A673 (cell line): ENCODE measurements at regions not wholly inside any gene's neighbourhood (a gene's known extent, or its start where the extent isn't known, plus 50 kb on each side); places are given as distances from the start of the nearest gene placed in this dataset.
"Not testable (repeated sequence)": the region's sequence is repeated elsewhere in the genome, so short reads cannot be mapped to it uniquely, and the experiment has no call there.

Experiments
- BruUV-seq: library from RNA; stranded (reverse); fragments of 400-500 nt; replicated peaks from 2 replicates; lab custom pipeline; 2021; lab: Mats Ljungman, UMichigan
- CTCF ChIA-PET: fragments of 300-600 bp; sonication (Branson Sonifier 250); formaldehyde crosslinking; loops from one replicate; lab custom pipeline; 2022; ENCODE audit warnings: antibody characterized with exemption; lab: Charles Lee
- POLR2A ChIA-PET: fragments of 300-600 bp; sonication (Branson Sonifier 250); formaldehyde crosslinking; loops from one replicate; lab custom pipeline; 2022; ENCODE audit warnings: antibody characterized with exemption; ENCODE audit not compliant: low non-redundant PET; lab: Charles Lee
- DNase-seq: peaks from one replicate; pipeline ENCODE4 v3.0.0-alpha.2; 2015; ENCODE audit warnings: low spot score
- H3K27ac ChIP-seq: fragments of 200-600 bp; sonication (generic); 2 replicates; pipeline ENCODE4 v1.5.1; 2016; ENCODE audit warnings: mixed run types, low read depth, mild to moderate bottlenecking, mixed read lengths, antibody characterized with exemption, low read length; ENCODE audit not compliant: poor library complexity, severe bottlenecking
- H3K27me3 ChIP-seq: fragments of 200-600 bp; sonication (generic); replicated peaks from 2 replicates; pipeline ENCODE4 v1.6.1; 2017; ENCODE audit warnings: mixed run types, low read depth, mild to moderate bottlenecking, mixed read lengths, antibody characterized with exemption, low read length; ENCODE audit not compliant: insufficient read depth, poor library complexity
- H3K36me3 ChIP-seq: fragments of 200-600 bp; sonication (generic); 2 replicates; pipeline ENCODE4 v1.6.1; 2016; ENCODE audit warnings: mixed run types, mild to moderate bottlenecking, mixed read lengths, antibody characterized with exemption, low read length; ENCODE audit not compliant: insufficient read depth, poor library complexity, severe bottlenecking
- H3K4me1 ChIP-seq: fragments of 200-600 bp; sonication (generic); 2 replicates; pipeline ENCODE4 v1.6.1; 2017; ENCODE audit warnings: mixed run types, mild to moderate bottlenecking, mixed read lengths, antibody characterized with exemption, low read length; ENCODE audit not compliant: insufficient read depth, poor library complexity, severe bottlenecking
- H3K4me3 ChIP-seq: fragments of 200-600 bp; sonication (generic); 2 replicates; pipeline ENCODE4 v1.5.1; 2016; ENCODE audit warnings: low read depth, mixed run types, mild to moderate bottlenecking, mixed read lengths, low read length; ENCODE audit not compliant: poor library complexity, severe bottlenecking
- H3K9me3 ChIP-seq: fragments of 200-600 bp; sonication (generic); 2 replicates; pipeline ENCODE4 v1.6.1; 2016; ENCODE audit warnings: mixed run types, low read depth, mild to moderate bottlenecking, mixed read lengths, antibody characterized with exemption, low read length; ENCODE audit not compliant: poor library complexity, severe bottlenecking
- CTCF ChIP-seq: fragments of 300-800, 200-600 bp; sonication (generic); conservative IDR thresholded peaks from 2 replicates; pipeline ENCODE4 v1.5.1; 2017; ENCODE audit warnings: low read depth, mild to moderate bottlenecking, antibody characterized with exemption, low read length, moderate library complexity, mixed read lengths
- EZH2 ChIP-seq: fragments of 200-600 bp; sonication (generic); IDR thresholded peaks from 2 replicates; pipeline ENCODE4 v1.6.1; 2017; ENCODE audit warnings: borderline replicate concordance, low read depth, mild to moderate bottlenecking, mixed read lengths, antibody characterized with exemption, low read length; ENCODE audit not compliant: poor library complexity, severe bottlenecking
- intact Hi-C: fragments of 100-400 bp; cut with micrococcal nuclease; formaldehyde crosslinking; loops from one replicate; pipeline ENCODE4 v1.10.0; 2022; ENCODE audit not compliant: unreplicated experiment

GRCh38 chr16:60611844-60612243 lies 1424.4 kb downstream of the CDH8 start:
- BruUV-seq: no TSS peak
- Histone ChIP-seq H3K27ac (no peak overlapping the region), H3K4me1 (no peaks in the 10 kb centered on the region), H3K36me3 (no peaks in the 10 kb centered on the region), H3K9me3 (peaks cover 4% of the 10 kb centered on the region), H3K4me3 (no peak overlapping the region), H3K27me3 (no peaks in the 10 kb centered on the region)
- intact Hi-C loops: no loop called here
- ChIA-PET CTCF (no interaction called here), POLR2A (no interaction called here)
- TF ChIP-seq EZH2 (no peak), CTCF (no peak)
- DNase-seq: no peak

- Histone ChIP-seq H3K4me3 (no peak overlapping the region), H3K4me1 (no peaks in the 10 kb centered on the region), H3K27me3 (no peaks in the 10 kb centered on the region), H3K9me3 (peaks cover 4% of the 10 kb centered on the region), H3K36me3 (no peaks in the 10 kb centered on the region), H3K27ac (no peak overlapping the region)
- DNase-seq: no peak
- POLR2A ChIA-PET: no interaction called here
- TF ChIP-seq CTCF (no peak), EZH2 (no peak)
- CTCF ChIA-PET: no interaction called here
- intact Hi-C loops: no loop called here
- no TSS peak for BruUV-seq
Observed at GRCh38 chr16:60608971-60609370, 1427.3 kb downstream of the CDH8 start.

GRCh38 chr16:60605652-60606051 lies 1430.6 kb downstream of the CDH8 start:
- CTCF ChIA-PET, H3K36me3 ChIP-seq, H3K4me3 ChIP-seq, BruUV-seq, DNase-seq, H3K4me1 ChIP-seq, H3K27me3 ChIP-seq, H3K9me3 ChIP-seq, H3K27ac ChIP-seq, POLR2A ChIA-PET, intact Hi-C loops: not testable (repeated sequence)

GRCh38 chr16:60605176-60605575 lies 1431.1 kb downstream of the CDH8 start:
- BruUV-seq: no TSS peak

More at GRCh38 chr16:60605176-60605575, 1431.1 kb downstream of the CDH8 start:
- Histone ChIP-seq H3K27me3 (no peaks in the 10 kb centered on the region), H3K4me1 (no peaks in the 10 kb centered on the region), H3K9me3 (peaks cover 4% of the 10 kb centered on the region), H3K4me3 (no peak overlapping the region), H3K36me3 (no peaks in the 10 kb centered on the region), H3K27ac (no peak overlapping the region)
- TF ChIP-seq CTCF (no peak), EZH2 (no peak)
- intact Hi-C loops: no loop called here
- no peak for DNase-seq
- ChIA-PET POLR2A (no interaction called here), CTCF (no interaction called here)
